ENCODE measurements at regions not wholly inside any gene's neighbourhood (a gene's known extent, or its start where the extent isn't known, plus 50 kb on each side); places are given as distances from the start of the nearest gene placed in this dataset.

DNA sequence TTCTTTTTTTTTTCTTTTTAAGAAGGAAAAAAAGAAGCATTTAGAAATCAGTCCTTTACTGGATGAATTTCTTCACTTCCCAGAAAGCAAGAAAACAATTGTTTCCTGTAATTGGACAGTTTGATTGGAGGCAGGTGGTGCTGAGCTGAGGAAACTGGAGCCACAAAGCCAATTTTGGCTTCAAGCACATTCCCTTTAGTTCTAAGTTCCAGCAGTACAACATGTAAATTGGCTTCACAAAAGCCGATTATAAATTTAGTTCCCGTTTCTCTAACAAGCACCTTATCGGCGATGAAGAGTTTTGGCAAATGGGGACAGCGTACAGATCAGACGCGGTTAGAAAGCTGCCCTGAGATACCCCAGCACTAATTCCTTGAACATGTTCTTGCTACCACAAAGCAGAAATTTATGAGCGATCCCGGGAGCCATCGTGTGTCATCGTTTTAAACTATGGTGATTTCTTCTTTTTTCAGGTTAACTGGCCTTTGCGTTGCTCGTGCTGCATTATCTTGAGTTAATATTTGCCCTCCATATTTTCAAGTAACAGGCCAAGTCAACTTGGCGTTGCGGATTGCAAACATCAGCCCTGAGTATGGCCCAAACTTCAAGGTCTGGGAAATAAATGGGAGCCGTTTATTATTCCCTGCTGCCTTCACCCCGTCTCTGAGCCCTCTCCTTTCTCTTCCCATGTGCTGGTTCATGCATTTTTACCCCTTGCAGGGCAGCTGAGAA lies 190.4 kb upstream of the ID2 start:
- no peak for DNase-seq (ENCODE audit: low spot score)

GRCh38 chr2:8494151-8494550 lies 187.7 kb upstream of the ID2 start:
- no peaks in the 10 kb centered on the region for H3K36me3 ChIP-seq
- H3K9me3 ChIP-seq = no peaks in the 10 kb centered on the region
- no peaks in the 10 kb centered on the region for H3K4me1 ChIP-seq (ENCODE audit: control insufficient read depth in 1 of 2, low read depth in 2 of 2)
- no peak overlapping the region for H3K4me3 ChIP-seq
- H3K27me3 ChIP-seq (replicated peaks; ENCODE audit: insufficient read depth) = no peaks in the 10 kb centered on the region
- DNase-seq (ENCODE audit: low spot score) (no peak), ATAC-seq (ENCODE audit: insufficient number of reproducible peaks, low FRiP score, low read depth) (no peak)
- H3K27ac ChIP-seq = no peak overlapping the region
- TF ChIP-seq, protein P1, sequence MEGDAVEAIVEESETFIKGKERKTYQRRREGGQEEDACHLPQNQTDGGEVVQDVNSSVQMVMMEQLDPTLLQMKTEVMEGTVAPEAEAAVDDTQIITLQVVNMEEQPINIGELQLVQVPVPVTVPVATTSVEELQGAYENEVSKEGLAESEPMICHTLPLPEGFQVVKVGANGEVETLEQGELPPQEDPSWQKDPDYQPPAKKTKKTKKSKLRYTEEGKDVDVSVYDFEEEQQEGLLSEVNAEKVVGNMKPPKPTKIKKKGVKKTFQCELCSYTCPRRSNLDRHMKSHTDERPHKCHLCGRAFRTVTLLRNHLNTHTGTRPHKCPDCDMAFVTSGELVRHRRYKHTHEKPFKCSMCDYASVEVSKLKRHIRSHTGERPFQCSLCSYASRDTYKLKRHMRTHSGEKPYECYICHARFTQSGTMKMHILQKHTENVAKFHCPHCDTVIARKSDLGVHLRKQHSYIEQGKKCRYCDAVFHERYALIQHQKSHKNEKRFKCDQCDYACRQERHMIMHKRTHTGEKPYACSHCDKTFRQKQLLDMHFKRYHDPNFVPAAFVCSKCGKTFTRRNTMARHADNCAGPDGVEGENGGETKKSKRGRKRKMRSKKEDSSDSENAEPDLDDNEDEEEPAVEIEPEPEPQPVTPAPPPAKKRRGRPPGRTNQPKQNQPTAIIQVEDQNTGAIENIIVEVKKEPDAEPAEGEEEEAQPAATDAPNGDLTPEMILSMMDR (IDR thresholded peaks at IDR 0.05) = no peak

More for the DNA sequence above, 190.4 kb upstream of the ID2 start:
- Histone ChIP-seq H3K27ac (no peak overlapping the region), H3K36me3 (no peaks in the 10 kb centered on the region), H3K4me1 (ENCODE audit: control insufficient read depth in 1 of 2, low read depth in 2 of 2) (no peaks in the 10 kb centered on the region), H3K27me3 (replicated peaks; ENCODE audit: insufficient read depth) (no peaks in the 10 kb centered on the region), H3K9me3 (no peaks in the 10 kb centered on the region), H3K4me3 (no peak overlapping the region)
- ATAC-seq (ENCODE audit: insufficient number of reproducible peaks, low FRiP score, low read depth) = no peak
- TF ChIP-seq, protein P1 (IDR thresholded peaks at IDR 0.05) = no peak

GRCh38 chr2:8494589-8494988 lies 187.3 kb upstream of the ID2 start:
- TF ChIP-seq, protein P1 (IDR thresholded peaks at IDR 0.05) = no peak
- H3K27ac ChIP-seq = no peak overlapping the region
- ATAC-seq (ENCODE audit: insufficient number of reproducible peaks, low FRiP score, low read depth) (no peak), DNase-seq (ENCODE audit: low spot score) (no peak)
- no peaks in the 10 kb centered on the region for H3K27me3 ChIP-seq (replicated peaks; ENCODE audit: insufficient read depth)
- H3K9me3 ChIP-seq = no peaks in the 10 kb centered on the region
- H3K36me3 ChIP-seq = no peaks in the 10 kb centered on the region
- no peak overlapping the region for H3K4me3 ChIP-seq
- no peaks in the 10 kb centered on the region for H3K4me1 ChIP-seq (ENCODE audit: control insufficient read depth in 1 of 2, low read depth in 2 of 2)

GRCh38 chr2:8495189-8495989 lies 186.5 kb upstream of the ID2 start:
- ATAC-seq (ENCODE audit: insufficient number of reproducible peaks, low FRiP score, low read depth) (no peak), DNase-seq (ENCODE audit: low spot score) (no peak)
- Histone ChIP-seq H3K36me3 (no peaks in the 10 kb centered on the region), H3K4me3 (no peak overlapping the region), H3K27ac (no peak overlapping the region), H3K4me1 (ENCODE audit: control insufficient read depth in 1 of 2, low read depth in 2 of 2) (no peaks in the 10 kb centered on the region), H3K27me3 (replicated peaks; ENCODE audit: insufficient read depth) (no peaks in the 10 kb centered on the region), H3K9me3 (no peaks in the 10 kb centered on the region)
- TF ChIP-seq, protein P1 (IDR thresholded peaks at IDR 0.05) = no peak

DNA sequence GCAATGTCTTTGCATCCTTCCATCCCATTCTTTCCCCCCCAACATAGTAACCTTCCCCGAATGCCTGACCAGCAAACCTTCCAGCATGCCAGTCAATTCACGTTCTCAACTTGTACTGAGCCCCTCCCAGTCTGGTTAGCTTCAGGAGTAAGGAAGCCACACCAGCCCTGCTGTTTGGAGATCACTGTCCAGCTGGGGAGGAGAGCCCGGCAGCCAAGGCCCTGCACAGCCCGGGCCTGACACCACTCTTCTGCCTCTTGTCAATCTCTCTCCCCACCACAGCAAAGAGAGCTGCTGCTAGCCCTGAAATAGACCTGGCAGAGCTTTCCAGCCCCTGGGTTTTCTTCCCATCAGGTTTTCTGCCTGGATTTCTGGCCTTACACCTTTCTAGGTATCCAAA lies 185.8 kb upstream of the ID2 start:
- H3K9me3 ChIP-seq = no peaks in the 10 kb centered on the region
- no peaks in the 10 kb centered on the region for H3K27me3 ChIP-seq (replicated peaks; ENCODE audit: insufficient read depth)
- no peak for DNase-seq (ENCODE audit: low spot score)
- no peaks in the 10 kb centered on the region for H3K36me3 ChIP-seq
- H3K4me3 ChIP-seq = no peak overlapping the region
- no peaks in the 10 kb centered on the region for H3K4me1 ChIP-seq (ENCODE audit: control insufficient read depth in 1 of 2, low read depth in 2 of 2)
- ATAC-seq (ENCODE audit: insufficient number of reproducible peaks, low FRiP score, low read depth) = no peak
- no peak overlapping the region for H3K27ac ChIP-seq
- TF ChIP-seq, protein P1 (IDR thresholded peaks at IDR 0.05) = no peak

Measured in thoracic aorta (tissue), 2 donors.